ENCODE measurements at regions not wholly inside any gene's neighbourhood (a gene's known extent, or its start where the extent isn't known, plus 50 kb on each side); places are given as distances from the start of the nearest gene placed in this dataset.
A peak's percentile ranks its signal among the peaks of the same experiment; 100 is the strongest.

DNA sequence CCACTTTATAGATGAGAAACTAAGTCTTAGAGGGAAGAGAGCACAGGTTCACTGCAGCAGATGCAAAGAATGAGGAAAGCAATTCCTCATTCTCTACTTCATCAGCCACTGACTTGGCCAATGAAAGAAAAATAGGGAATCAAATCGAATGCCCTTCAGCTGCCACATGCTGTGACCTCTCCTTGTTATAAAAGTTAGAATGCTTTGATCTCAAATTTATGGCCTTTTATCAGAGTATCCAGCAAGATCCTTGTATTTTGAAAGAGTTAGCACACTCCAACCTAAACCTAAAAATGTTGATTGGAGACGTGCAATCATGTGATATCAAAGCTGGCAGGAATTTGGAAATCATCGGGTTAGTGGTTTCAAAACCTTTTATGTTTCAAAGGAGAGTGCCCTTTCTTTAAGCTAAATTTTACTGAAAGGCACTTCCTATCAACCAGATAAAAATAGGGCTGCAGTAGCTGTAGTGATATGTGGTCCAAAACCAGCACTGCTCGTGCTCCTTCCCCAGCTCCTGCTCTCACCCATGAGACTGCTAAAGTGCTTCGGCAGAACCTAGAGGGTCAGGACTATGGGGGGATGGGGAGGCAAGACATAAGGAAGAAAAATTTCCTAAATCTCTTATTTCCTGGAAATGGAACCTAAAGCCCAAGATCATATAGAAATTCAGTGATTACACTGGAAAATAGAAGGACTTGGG, 617.0 kb downstream of the PYDC2 start:
- H3K4me3 ChIP-seq (ENCODE audit: low read depth in 1 of 3, low read length in 3 of 3), result no peak overlapping the region
- no peak for FAIRE-seq

DNA sequence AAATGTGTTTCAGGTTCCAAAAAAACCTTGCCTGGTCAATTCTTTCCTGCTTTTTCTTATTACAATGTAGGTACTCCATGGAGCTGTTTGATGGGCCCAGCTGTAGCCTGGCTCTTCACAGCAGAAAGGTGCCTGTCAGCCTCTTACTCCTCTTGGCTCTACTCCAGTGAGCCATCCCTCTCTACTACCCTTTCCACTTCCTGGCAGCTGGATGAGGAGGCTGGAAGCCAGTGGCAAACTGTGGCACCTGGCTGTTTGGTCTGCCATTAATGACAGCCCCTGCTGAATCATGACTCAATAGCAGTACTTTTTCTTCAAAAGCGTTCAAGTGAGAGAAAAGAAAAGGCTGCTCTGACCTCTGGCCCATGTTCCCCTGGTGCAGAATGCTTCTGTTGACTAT, 618.1 kb downstream of the PYDC2 start:
- no peaks in the 10 kb centered on the region for H3K27me3 ChIP-seq (ENCODE audit: control insufficient read depth in 3 of 3, insufficient read depth in 3 of 3, low read length in 3 of 3)
- WGBS, 3 donors, result 35 to 76% (median 58%) methylated on average over 1 of the region's 1 CpG

More for the DNA sequence above, 617.0 kb downstream of the PYDC2 start:
- H3K4me1 ChIP-seq (ENCODE audit: control insufficient read depth in 3 of 3, insufficient read depth in 2 of 3, low read depth in 1 of 3, low read length in 2 of 3), result no peaks in the 10 kb centered on the region
- DNase-seq, result peak in 1 of 2 donors; percentile 31
- no peak overlapping the region for H3K27ac ChIP-seq (ENCODE audit: low read depth in 1 of 3, low read length in 2 of 3)
- no peaks in the 10 kb centered on the region for H3K27me3 ChIP-seq (ENCODE audit: control insufficient read depth in 3 of 3, insufficient read depth in 3 of 3, low read length in 3 of 3)
- H3K9me3 ChIP-seq (ENCODE audit: control insufficient read depth in 2 of 2, insufficient read depth in 1 of 2, low read depth in 1 of 2, low read length in 1 of 2), result no peaks in the 10 kb centered on the region
- no peaks in the 10 kb centered on the region for H3K36me3 ChIP-seq (ENCODE audit: control insufficient read depth in 3 of 3, insufficient read depth in 2 of 3, low read depth in 1 of 3, low read length in 3 of 3)
- 13 to 50% (median 26%) methylated on average over 5 of the region's 5 CpGs for WGBS, 3 donors

DNA sequence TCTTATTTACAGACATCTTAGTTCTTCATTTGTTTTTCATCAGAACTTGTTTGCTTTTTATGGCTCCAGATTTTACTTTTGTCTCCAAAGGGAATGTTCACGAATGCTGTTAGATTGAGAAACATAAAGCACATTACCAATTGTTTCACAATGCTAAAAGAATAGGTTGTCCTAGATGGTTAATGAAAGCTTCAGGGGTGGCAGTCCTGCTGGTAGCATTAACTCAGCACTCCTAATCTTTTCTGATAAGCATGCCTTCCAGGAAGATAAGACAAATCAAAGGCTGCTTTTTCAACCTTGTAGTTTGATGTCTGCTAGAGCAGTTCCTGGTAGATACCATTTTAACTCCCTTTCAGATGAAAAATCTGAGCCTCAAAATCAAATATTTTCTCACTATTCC, 619.4 kb downstream of the PYDC2 start:
- Histone ChIP-seq H3K4me1 (ENCODE audit: control insufficient read depth in 3 of 3, insufficient read depth in 2 of 3, low read depth in 1 of 3, low read length in 2 of 3) (no peaks in the 10 kb centered on the region), H3K4me3 (ENCODE audit: low read depth in 1 of 3, low read length in 3 of 3) (no peak overlapping the region), H3K9me3 (ENCODE audit: control insufficient read depth in 2 of 2, insufficient read depth in 1 of 2, low read depth in 1 of 2, low read length in 1 of 2) (no peaks in the 10 kb centered on the region), H3K36me3 (ENCODE audit: control insufficient read depth in 3 of 3, insufficient read depth in 2 of 3, low read depth in 1 of 3, low read length in 3 of 3) (no peaks in the 10 kb centered on the region), H3K27ac (ENCODE audit: low read depth in 1 of 3, low read length in 2 of 3) (no peak overlapping the region), H3K27me3 (ENCODE audit: control insufficient read depth in 3 of 3, insufficient read depth in 3 of 3, low read length in 3 of 3) (no peaks in the 10 kb centered on the region)
- DNase-seq (peak in 1 of 2 donors; percentile 63), FAIRE-seq (no peak)
- 13 to 64% (median 35%) methylated on average over 1 of the region's 1 CpG for WGBS, 3 donors

More for the DNA sequence above, 618.1 kb downstream of the PYDC2 start:
- Histone ChIP-seq H3K9me3 (ENCODE audit: control insufficient read depth in 2 of 2, insufficient read depth in 1 of 2, low read depth in 1 of 2, low read length in 1 of 2) (no peaks in the 10 kb centered on the region), H3K4me3 (ENCODE audit: low read depth in 1 of 3, low read length in 3 of 3) (no peak overlapping the region), H3K36me3 (ENCODE audit: control insufficient read depth in 3 of 3, insufficient read depth in 2 of 3, low read depth in 1 of 3, low read length in 3 of 3) (no peaks in the 10 kb centered on the region), H3K27ac (ENCODE audit: low read depth in 1 of 3, low read length in 2 of 3) (no peak overlapping the region), H3K4me1 (ENCODE audit: control insufficient read depth in 3 of 3, insufficient read depth in 2 of 3, low read depth in 1 of 3, low read length in 2 of 3) (no peaks in the 10 kb centered on the region)
- FAIRE-seq (no peak), DNase-seq (no peak)

DNA sequence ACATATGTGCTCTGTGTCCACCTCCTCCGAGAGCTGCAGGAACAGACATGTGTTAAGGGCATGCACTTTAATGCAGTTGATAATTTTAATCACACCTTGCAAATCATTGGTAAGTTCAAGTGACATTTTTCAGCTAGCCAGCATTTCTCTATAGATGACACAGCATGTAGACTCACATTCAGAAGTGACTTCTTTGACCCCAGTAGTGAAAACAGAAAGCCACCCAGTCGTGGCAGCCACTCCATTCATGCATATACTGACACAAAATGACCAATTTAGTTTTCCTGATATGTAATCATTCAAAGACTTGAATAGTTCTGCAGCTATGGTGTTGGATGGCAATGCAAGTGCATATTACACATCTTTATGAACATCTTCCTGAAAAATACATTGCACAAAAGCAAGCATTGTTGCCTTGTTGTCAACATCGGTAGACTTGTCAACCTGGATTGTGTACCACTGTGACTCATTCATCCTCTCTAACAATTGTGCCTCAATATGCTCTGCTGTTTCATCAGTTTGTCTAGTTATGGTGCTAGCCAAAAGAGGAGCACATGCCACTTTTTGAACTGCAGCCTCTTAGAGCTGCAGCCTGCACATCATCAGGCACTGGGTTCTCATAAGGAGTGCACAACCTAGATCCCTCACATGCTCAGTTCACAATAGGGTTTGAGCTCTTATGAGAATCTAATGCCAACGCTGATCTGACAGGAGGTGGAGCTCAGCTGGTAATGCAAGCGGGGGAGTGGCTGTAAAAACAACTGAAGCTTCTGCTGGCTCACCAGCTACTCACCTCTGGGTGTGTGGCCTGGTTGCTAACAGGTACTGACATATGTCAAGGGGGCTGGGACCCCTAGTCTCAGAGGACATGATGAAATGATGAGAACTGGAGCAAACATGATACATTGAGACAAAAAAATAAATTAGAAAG, 622.0 kb downstream of the PYDC2 start:
- FAIRE-seq (no peak), DNase-seq (no peak)
- no peaks in the 10 kb centered on the region for H3K27me3 ChIP-seq (ENCODE audit: control insufficient read depth in 3 of 3, insufficient read depth in 3 of 3, low read length in 3 of 3)
- H3K4me3 ChIP-seq (ENCODE audit: low read depth in 1 of 3, low read length in 3 of 3), result no peak overlapping the region
- 53 to 62% (median 57%) methylated on average over 5 of the region's 5 CpGs for WGBS, 3 donors
- no peak overlapping the region for H3K27ac ChIP-seq (ENCODE audit: low read depth in 1 of 3, low read length in 2 of 3)
- H3K9me3 ChIP-seq (ENCODE audit: control insufficient read depth in 2 of 2, insufficient read depth in 1 of 2, low read depth in 1 of 2, low read length in 1 of 2), result no peaks in the 10 kb centered on the region
- no peaks in the 10 kb centered on the region for H3K4me1 ChIP-seq (ENCODE audit: control insufficient read depth in 3 of 3, insufficient read depth in 2 of 3, low read depth in 1 of 3, low read length in 2 of 3)
- no peaks in the 10 kb centered on the region for H3K36me3 ChIP-seq (ENCODE audit: control insufficient read depth in 3 of 3, insufficient read depth in 2 of 3, low read depth in 1 of 3, low read length in 3 of 3)

Data from small intestine (tissue), 7 donors.